ENCODE measurements at regions not wholly inside any gene's neighbourhood (a gene's known extent, or its start where the extent isn't known, plus 50 kb on each side); places are given as distances from the start of the nearest gene placed in this dataset.

- no peak for DNase-seq
Observed at GRCh38 chr2:168392024-168392423, 64.0 kb upstream of the CERS6 start.

GRCh38 chr2:168392797-168393196 lies 63.3 kb upstream of the CERS6 start:
- DNase-seq: no peak

- no peak for DNase-seq
Observed at GRCh38 chr2:168394262-168394661, 61.8 kb upstream of the CERS6 start.

GRCh38 chr2:168396131-168396530 lies 59.9 kb upstream of the CERS6 start:
- DNase-seq: no peak

- DNase-seq: no peak
Observed at GRCh38 chr2:168397629-168398028, 58.4 kb upstream of the CERS6 start.

- DNase-seq: no peak
Observed at GRCh38 chr2:168401048-168401556, 55.0 kb upstream of the CERS6 start.

GRCh38 chr2:168401771-168402170 lies 54.3 kb upstream of the CERS6 start:
- DNase-seq: no peak

GRCh38 chr2:168402531-168402930 lies 53.5 kb upstream of the CERS6 start:
- no peak for DNase-seq

GRCh38 chr2:168403736-168404135 lies 52.3 kb upstream of the CERS6 start:
- DNase-seq: no peak

GRCh38 chr2:168404764-168405163 lies 51.3 kb upstream of the CERS6 start:
- DNase-seq: no peak
